ENCODE measurements at regions not wholly inside any gene's neighbourhood (a gene's known extent, or its start where the extent isn't known, plus 50 kb on each side); places are given as distances from the start of the nearest gene placed in this dataset.

DNA sequence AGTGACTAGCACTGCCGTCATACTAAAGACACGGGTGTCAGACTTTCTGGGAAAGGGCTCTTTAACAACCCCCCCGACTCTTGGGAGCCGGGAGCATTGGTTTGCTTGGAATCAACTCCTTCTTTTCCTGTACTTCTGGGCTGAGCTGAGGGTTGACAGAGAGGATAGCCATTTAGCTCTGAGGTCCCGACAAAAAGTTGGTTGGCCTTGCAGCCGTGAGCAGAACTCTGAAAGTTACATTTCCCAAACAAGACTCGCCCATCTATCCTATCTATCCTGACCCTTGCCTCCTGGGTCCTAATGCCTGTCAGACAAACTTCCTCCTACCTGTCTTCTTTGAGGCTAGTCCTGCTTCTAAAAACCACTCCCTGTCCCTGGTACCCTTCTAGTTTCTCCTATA is 460.8 kb upstream of the TOM1L1 start:
- TF ChIP-seq, protein P1, sequence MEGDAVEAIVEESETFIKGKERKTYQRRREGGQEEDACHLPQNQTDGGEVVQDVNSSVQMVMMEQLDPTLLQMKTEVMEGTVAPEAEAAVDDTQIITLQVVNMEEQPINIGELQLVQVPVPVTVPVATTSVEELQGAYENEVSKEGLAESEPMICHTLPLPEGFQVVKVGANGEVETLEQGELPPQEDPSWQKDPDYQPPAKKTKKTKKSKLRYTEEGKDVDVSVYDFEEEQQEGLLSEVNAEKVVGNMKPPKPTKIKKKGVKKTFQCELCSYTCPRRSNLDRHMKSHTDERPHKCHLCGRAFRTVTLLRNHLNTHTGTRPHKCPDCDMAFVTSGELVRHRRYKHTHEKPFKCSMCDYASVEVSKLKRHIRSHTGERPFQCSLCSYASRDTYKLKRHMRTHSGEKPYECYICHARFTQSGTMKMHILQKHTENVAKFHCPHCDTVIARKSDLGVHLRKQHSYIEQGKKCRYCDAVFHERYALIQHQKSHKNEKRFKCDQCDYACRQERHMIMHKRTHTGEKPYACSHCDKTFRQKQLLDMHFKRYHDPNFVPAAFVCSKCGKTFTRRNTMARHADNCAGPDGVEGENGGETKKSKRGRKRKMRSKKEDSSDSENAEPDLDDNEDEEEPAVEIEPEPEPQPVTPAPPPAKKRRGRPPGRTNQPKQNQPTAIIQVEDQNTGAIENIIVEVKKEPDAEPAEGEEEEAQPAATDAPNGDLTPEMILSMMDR (conservative IDR thresholded peaks at IDR 0.05; ENCODE audit: low read length) = no peak
- no peak for TF ChIP-seq EZH2phosphoT487 (IDR thresholded peaks at IDR 0.05; ENCODE audit: borderline replicate concordance)

Measured in Loucy (cell line).